Vagina (tissue), 2 donors: ENCODE measurements at regions not wholly inside any gene's neighbourhood (a gene's known extent, or its start where the extent isn't known, plus 50 kb on each side); places are given as distances from the start of the nearest gene placed in this dataset.

Experiments used
- DNase-seq, 2 donors: peaks; one replicate each; pipeline ENCODE4 v3.0.0-alpha.2; 2017; ENCODE audit errors: extremely low spot score in 2 of 2
- H3K27ac ChIP-seq: fragments of 200-600 bp; sonication (generic); one replicate; pipeline ENCODE4 v1.5.1; 2019
- H3K27me3 ChIP-seq: fragments of 200-600 bp; sonication (generic); one replicate; pipeline ENCODE4 v1.5.1; 2019
- H3K36me3 ChIP-seq, 2 donors: fragments of 200-600 bp; sonication (generic); one replicate each; pipeline ENCODE4 v1.5.1; 2017 to 2019
- H3K4me1 ChIP-seq: fragments of 200-600 bp; sonication (generic); one replicate; pipeline ENCODE4 v1.5.1; 2019
- H3K4me3 ChIP-seq, 2 donors: fragments of 200-600 bp; sonication (generic); 1 replicate in 1 of 2; 2 replicates in 1 of 2; pipeline ENCODE4 v1.5.1; 2016 to 2019
- H3K9me3 ChIP-seq: fragments of 200-600 bp; sonication (generic); one replicate; pipeline ENCODE4 v1.5.1; 2019
- POLR2A ChIP-seq, 2 donors: fragments of 450-650 bp; IDR thresholded peaks; one replicate each; pipeline ENCODE4 v1.6.1; 2017; ENCODE audit warnings: antibody characterized with exemption in 2 of 2, mild to moderate bottlenecking in 2 of 2, moderate library complexity in 2 of 2
- POLR2AphosphoS5 ChIP-seq, 2 donors: sonication (generic); formaldehyde crosslinking; IDR thresholded peaks; one replicate each; pipeline ENCODE4 v1.9.0; 2017; ENCODE audit warnings: antibody characterized with exemption in 2 of 2, mild to moderate bottlenecking in 2 of 2, low read depth in 1 of 2; ENCODE audit not compliant: insufficient read depth in 1 of 2
- intact Hi-C: fragments of 100-400 bp; cut with DNase I; formaldehyde crosslinking; loops from one replicate; pipeline ENCODE4 v1.15.1; 2023
- TF ChIP-seq, protein P1 (sequence below), 3 experiments: fragments of 450-650 bp in 2 of 3; fragments of 200-600 bp in 1 of 3; sonication (generic) in 1 of 3; IDR thresholded peaks; one replicate each; pipeline ENCODE4 v1.5.1; 2017 to 2019; ENCODE audit warnings: antibody characterized with exemption in 3 of 3, mild to moderate bottlenecking in 2 of 3, moderate library complexity in 2 of 3

DNA sequence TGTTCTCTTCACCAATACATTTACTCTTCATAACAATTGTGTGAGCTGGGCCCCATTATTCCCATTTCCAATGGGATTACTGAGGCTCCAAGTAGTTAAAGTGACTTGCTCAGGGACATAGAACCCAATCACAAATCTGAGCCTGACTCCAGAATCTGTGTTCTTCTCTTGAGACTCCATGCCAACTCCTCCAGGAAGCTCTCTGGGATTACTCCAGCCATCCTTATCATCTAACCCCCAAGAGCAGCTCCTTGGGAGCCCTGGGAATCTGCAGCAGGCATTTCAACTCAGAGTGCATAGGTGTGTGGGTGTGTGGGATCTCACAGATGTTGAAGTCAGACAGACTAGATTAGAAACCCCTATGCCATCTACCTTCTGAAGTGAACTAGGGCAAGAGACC is 131.4 kb upstream of the BOD1 start:
- H3K4me1 ChIP-seq, result no peaks in the 10 kb centered on the region
- H3K36me3 ChIP-seq, result no peaks in the 10 kb centered on the region
- no peak for DNase-seq
- TF ChIP-seq, protein P1, sequence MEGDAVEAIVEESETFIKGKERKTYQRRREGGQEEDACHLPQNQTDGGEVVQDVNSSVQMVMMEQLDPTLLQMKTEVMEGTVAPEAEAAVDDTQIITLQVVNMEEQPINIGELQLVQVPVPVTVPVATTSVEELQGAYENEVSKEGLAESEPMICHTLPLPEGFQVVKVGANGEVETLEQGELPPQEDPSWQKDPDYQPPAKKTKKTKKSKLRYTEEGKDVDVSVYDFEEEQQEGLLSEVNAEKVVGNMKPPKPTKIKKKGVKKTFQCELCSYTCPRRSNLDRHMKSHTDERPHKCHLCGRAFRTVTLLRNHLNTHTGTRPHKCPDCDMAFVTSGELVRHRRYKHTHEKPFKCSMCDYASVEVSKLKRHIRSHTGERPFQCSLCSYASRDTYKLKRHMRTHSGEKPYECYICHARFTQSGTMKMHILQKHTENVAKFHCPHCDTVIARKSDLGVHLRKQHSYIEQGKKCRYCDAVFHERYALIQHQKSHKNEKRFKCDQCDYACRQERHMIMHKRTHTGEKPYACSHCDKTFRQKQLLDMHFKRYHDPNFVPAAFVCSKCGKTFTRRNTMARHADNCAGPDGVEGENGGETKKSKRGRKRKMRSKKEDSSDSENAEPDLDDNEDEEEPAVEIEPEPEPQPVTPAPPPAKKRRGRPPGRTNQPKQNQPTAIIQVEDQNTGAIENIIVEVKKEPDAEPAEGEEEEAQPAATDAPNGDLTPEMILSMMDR (IDR thresholded peaks at IDR 0.05), result no peak
- TF ChIP-seq POLR2AphosphoS5 (IDR thresholded peaks at IDR 0.05; ENCODE audit: insufficient read depth in 1 of 2, low read depth in 1 of 2) (no peak), POLR2A (IDR thresholded peaks at IDR 0.05) (no peak)
- H3K4me3 ChIP-seq, result no peak overlapping the region
- no peaks in the 10 kb centered on the region for H3K27me3 ChIP-seq
- H3K9me3 ChIP-seq, result no peaks in the 10 kb centered on the region
- intact Hi-C loops, result no loop called here
- H3K27ac ChIP-seq, result no peak overlapping the region

DNA sequence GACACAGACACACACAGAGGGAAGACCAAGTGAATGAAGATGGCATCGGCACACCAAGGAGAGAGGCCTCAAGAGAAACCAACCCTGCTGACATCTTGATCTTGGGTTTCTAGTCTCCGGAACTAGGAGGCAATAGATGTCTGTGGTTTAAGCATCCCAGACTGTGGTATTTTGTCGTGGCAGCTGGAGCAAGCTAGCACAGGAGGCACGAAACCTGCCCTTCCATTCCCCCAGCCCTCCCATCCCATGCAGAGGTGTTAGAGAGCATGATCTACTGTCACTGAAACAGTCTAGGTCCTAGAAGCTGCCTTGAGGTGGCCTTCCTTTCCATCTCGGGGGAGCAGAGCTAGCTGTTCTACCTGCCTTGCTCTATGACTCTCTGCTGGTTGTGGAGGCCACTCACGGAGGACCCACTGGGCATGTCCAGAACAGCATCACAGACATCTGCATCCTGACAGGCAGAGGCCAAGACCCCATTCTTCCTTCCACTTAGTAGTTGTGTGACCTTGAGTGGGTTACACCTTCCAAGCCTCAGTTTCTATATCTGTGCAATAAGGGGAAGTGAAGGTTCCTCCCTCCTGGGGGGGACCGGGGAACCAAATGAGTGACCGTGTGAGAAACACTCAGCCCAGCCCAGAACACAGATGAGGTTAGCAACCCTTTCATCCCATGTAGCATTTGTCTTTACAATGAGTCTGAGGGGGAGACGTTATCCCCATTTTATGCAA is 134.3 kb upstream of the BOD1 start:
- intact Hi-C loops, result no loop called here
- TF ChIP-seq POLR2AphosphoS5 (IDR thresholded peaks at IDR 0.05; ENCODE audit: insufficient read depth in 1 of 2, low read depth in 1 of 2) (no peak), POLR2A (IDR thresholded peaks at IDR 0.05) (no peak)
- TF ChIP-seq, protein P1 (IDR thresholded peaks at IDR 0.05), result no peak

DNA sequence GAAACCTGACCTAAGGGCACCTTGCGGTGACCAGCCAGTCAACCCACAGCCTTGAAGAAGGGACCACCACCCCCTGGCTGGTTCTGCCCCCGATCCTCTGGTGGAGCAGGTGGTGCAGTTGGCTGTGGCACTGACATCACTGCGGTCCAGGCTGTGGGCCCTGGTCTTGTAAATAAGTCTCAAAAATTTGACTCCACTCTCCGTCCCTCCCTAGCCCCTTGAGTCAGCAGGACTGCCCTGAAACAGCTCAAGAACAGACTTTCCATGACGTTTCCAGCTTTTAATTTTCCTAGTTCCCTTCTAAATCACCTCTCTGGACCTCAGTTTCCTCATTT is 134.8 kb upstream of the BOD1 start:
- no peak overlapping the region for H3K4me3 ChIP-seq
- intact Hi-C loops, result no loop called here
- no peaks in the 10 kb centered on the region for H3K36me3 ChIP-seq
- DNase-seq, result no peak
- no peak overlapping the region for H3K27ac ChIP-seq
- TF ChIP-seq, protein P1 (IDR thresholded peaks at IDR 0.05), result no peak
- no peak for TF ChIP-seq POLR2AphosphoS5 (IDR thresholded peaks at IDR 0.05; ENCODE audit: insufficient read depth in 1 of 2, low read depth in 1 of 2)
- TF ChIP-seq POLR2A (IDR thresholded peaks at IDR 0.05), result no peak
- no peaks in the 10 kb centered on the region for H3K27me3 ChIP-seq
- no peaks in the 10 kb centered on the region for H3K4me1 ChIP-seq
- H3K9me3 ChIP-seq, result no peaks in the 10 kb centered on the region

More for the DNA sequence above, 134.3 kb upstream of the BOD1 start:
- no peaks in the 10 kb centered on the region for H3K27me3 ChIP-seq
- H3K4me3 ChIP-seq, result no peak overlapping the region
- no peaks in the 10 kb centered on the region for H3K9me3 ChIP-seq
- no peak overlapping the region for H3K27ac ChIP-seq
- H3K36me3 ChIP-seq, result no peaks in the 10 kb centered on the region
- DNase-seq, result no peak
- no peaks in the 10 kb centered on the region for H3K4me1 ChIP-seq

DNA sequence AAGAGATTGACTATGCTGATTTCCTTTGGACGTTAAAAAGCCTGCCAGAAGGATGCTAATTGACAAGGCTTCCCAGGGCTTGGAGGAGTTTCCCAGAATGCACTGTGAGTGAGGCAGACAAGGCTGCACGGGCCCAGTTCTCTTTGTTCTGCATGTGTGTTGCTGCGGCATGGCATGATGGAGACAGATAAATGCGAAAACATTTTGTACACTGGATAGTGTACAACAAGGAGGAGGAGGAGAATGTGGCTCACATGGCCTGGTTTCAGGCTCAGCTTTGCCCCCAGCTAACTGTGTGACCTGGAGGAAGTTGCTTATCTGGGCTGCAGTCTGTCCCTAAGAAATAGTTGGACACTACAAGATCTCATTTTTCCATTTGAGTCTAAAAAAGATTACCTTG is 135.5 kb upstream of the CPEB4 start:
- H3K4me1 ChIP-seq, result no peaks in the 10 kb centered on the region
- no peak overlapping the region for H3K4me3 ChIP-seq
- intact Hi-C loops, result no loop called here
- H3K9me3 ChIP-seq, result no peaks in the 10 kb centered on the region
- no peak for DNase-seq
- H3K36me3 ChIP-seq, result no peaks in the 10 kb centered on the region
- TF ChIP-seq, protein P1 (IDR thresholded peaks at IDR 0.05), result no peak
- TF ChIP-seq POLR2AphosphoS5 (IDR thresholded peaks at IDR 0.05; ENCODE audit: insufficient read depth in 1 of 2, low read depth in 1 of 2), result no peak
- no peak for TF ChIP-seq POLR2A (IDR thresholded peaks at IDR 0.05)
- H3K27me3 ChIP-seq, result no peaks in the 10 kb centered on the region
- H3K27ac ChIP-seq, result no peak overlapping the region

DNA sequence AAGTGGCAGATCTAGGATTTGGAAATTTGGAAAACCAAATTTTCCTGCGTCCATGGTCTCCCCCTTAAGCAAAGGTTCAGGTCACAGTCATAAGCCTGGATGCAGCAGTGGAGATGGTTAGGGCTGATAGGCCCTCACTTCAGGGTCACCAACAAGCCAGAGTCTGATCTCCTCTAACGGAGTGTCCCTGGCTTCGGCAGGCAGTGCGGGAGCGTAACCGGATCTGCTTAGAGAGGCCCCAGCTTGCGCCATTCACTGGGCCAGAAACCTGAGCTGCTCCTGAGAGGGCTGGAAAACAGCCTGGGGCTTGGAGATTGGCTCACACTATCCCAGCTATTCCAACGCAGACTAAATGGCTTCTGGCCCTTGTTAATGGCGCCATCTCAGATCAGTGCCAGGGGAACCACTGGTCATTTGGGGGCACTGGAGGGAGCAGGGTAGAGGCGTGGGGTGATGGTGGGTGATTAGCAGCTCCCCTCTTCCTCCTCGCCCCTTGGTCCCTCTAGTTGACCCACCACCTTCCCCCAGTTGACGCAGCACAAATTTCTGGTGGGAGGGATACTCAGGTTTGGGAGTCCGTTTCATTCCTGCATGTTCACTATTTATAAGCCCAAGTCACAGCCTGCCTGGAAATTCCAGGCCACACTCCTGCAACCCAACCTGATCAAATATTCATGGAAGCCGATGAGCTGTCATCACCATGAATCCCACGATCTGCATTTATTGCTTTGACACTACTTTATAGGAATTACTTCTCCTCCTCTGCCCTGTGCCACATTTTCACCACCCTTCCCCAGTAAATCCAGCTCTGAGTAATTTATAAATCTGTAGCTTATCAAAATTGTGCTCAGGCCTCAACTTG is 134.6 kb upstream of the CPEB4 start:
- no peak for DNase-seq
- H3K27me3 ChIP-seq, result no peaks in the 10 kb centered on the region
- no peaks in the 10 kb centered on the region for H3K9me3 ChIP-seq
- no peak overlapping the region for H3K4me3 ChIP-seq
- intact Hi-C loops, result no loop called here
- no peaks in the 10 kb centered on the region for H3K4me1 ChIP-seq
- no peak overlapping the region for H3K27ac ChIP-seq
- no peaks in the 10 kb centered on the region for H3K36me3 ChIP-seq
- TF ChIP-seq, protein P1 (IDR thresholded peaks at IDR 0.05), result no peak
- TF ChIP-seq POLR2A (IDR thresholded peaks at IDR 0.05) (no peak), POLR2AphosphoS5 (IDR thresholded peaks at IDR 0.05; ENCODE audit: insufficient read depth in 1 of 2, low read depth in 1 of 2) (no peak)
